Naive thymus-derived CD8-positive, alpha-beta T cell (primary cell): ENCODE measurements at regions not wholly inside any gene's neighbourhood (a gene's known extent, or its start where the extent isn't known, plus 50 kb on each side); places are given as distances from the start of the nearest gene placed in this dataset.
"Not testable (repeated sequence)": the region's sequence is repeated elsewhere in the genome, so short reads cannot be mapped to it uniquely, and the experiment has no call there.

Experiments
- ATAC-seq, 2 donors: fragments of 150-1000 bp; cut with Tn5 transposase in 1 of 2; sonication (Bioruptor Pico), chemical (Tn5 transposase) in 1 of 2; 1 replicate in 1 of 2; 2 replicates in 1 of 2; pipeline ENCODE4 v1.10.0; 2021; ENCODE audit warnings: mild to moderate bottlenecking in 2 of 2, moderate library complexity in 2 of 2
- POLR2A ChIA-PET: fragments of 350-600 bp; sonication (Branson Sonifier 250); formaldehyde crosslinking; loops from one replicate; lab custom pipeline; 2021; ENCODE audit warnings: antibody characterized with exemption; lab: Charles Lee
- DNase-seq, 10 donors: peaks; one replicate each; pipeline versions ENCODE4 v3.0.0 to v3.0.0-alpha.2; 2020 to 2022
- H3K27ac Mint-ChIP-seq, 10 donors: one replicate each; pipeline ENCODE4 v1.8.0; 2020 to 2022; ENCODE audit warnings: mild to moderate bottlenecking in 10 of 10, mixed read lengths in 10 of 10, moderate library complexity in 4 of 10, inconsistent platforms in 1 of 10
- H3K27me3 Mint-ChIP-seq, 5 donors: one replicate each; pipeline ENCODE4 v1.8.0; 2021 to 2022; ENCODE audit warnings: mixed read lengths in 5 of 5
- H3K36me3 Mint-ChIP-seq, 3 donors: one replicate each; pipeline ENCODE4 v1.8.0; 2020 to 2022; ENCODE audit warnings: mixed read lengths in 3 of 3, mild to moderate bottlenecking in 2 of 3, inconsistent platforms in 1 of 3
- H3K4me1 Mint-ChIP-seq, 4 donors: one replicate each; pipeline ENCODE4 v1.8.0; 2021 to 2022; ENCODE audit warnings: mixed read lengths in 4 of 4
- H3K4me3 Mint-ChIP-seq, 10 donors: one replicate each; pipeline ENCODE4 v1.8.0; 2020 to 2022; ENCODE audit warnings: mild to moderate bottlenecking in 10 of 10, mixed read lengths in 10 of 10, moderate library complexity in 6 of 10, inconsistent platforms in 1 of 10
- H3K9me3 Mint-ChIP-seq, 9 donors: one replicate each; pipeline ENCODE4 v1.8.0; 2020 to 2022; ENCODE audit warnings: mixed read lengths in 9 of 9, mild to moderate bottlenecking in 3 of 9, inconsistent platforms in 1 of 9, moderate library complexity in 1 of 9

- POLR2A ChIA-PET = no interaction called here
- ATAC-seq (no peak), DNase-seq (no peak)
- no peaks in the 10 kb centered on the region for H3K36me3 Mint-ChIP-seq
- H3K4me1 Mint-ChIP-seq = peaks cover 4 to 15% (median 5%) of the 10 kb centered on the region in 4 donors
- H3K27me3 Mint-ChIP-seq = peaks cover 0 to 6% (median 0%) of the 10 kb centered on the region in 5 donors
- H3K4me3 Mint-ChIP-seq = no peak overlapping the region
- H3K9me3 Mint-ChIP-seq = no peaks in the 10 kb centered on the region
- no peak overlapping the region for H3K27ac Mint-ChIP-seq
Measured at GRCh38 chr20:40892642-40893041, 136.0 kb upstream of the TOP1 start.

- ATAC-seq = no peak
- DNase-seq = no peak
- H3K27ac Mint-ChIP-seq = no peak overlapping the region
- H3K36me3 Mint-ChIP-seq = no peaks in the 10 kb centered on the region
- H3K9me3 Mint-ChIP-seq = no peaks in the 10 kb centered on the region
- H3K4me3 Mint-ChIP-seq = no peak overlapping the region
- POLR2A ChIA-PET = no interaction called here
- peaks cover 4 to 15% (median 5%) of the 10 kb centered on the region in 4 donors for H3K4me1 Mint-ChIP-seq
- peaks cover 0 to 8% (median 0%) of the 10 kb centered on the region in 5 donors for H3K27me3 Mint-ChIP-seq
Measured at GRCh38 chr20:40893610-40894236, 134.9 kb upstream of the TOP1 start.

GRCh38 chr20:40894237-40894630, 134.4 kb upstream of the TOP1 start:
- no peak for DNase-seq
- Mint-ChIP-seq H3K9me3 (no peaks in the 10 kb centered on the region), H3K27ac (no peak overlapping the region), H3K36me3 (no peaks in the 10 kb centered on the region), H3K4me3 (no peak overlapping the region), H3K27me3 (peaks cover 0 to 8% (median 0%) of the 10 kb centered on the region in 5 donors), H3K4me1 (peaks cover under 1 to 10% (median 2%) of the 10 kb centered on the region in 4 donors)
- POLR2A ChIA-PET = no interaction called here
- ATAC-seq = no peak

- Mint-ChIP-seq H3K27ac (no peak overlapping the region), H3K27me3 (peaks cover 0 to 8% (median 0%) of the 10 kb centered on the region in 5 donors)
- POLR2A ChIA-PET = no interaction called here
Measured at GRCh38 chr20:40895182-40895581, 133.4 kb upstream of the TOP1 start.

GRCh38 chr20:40896814-40897700, 131.6 kb upstream of the TOP1 start:
- H3K9me3 Mint-ChIP-seq = no peaks in the 10 kb centered on the region
- no peaks in the 10 kb centered on the region for H3K36me3 Mint-ChIP-seq
- peaks cover 0 to 2% (median 0%) of the 10 kb centered on the region in 4 donors for H3K4me1 Mint-ChIP-seq
- H3K4me3 Mint-ChIP-seq = no peak overlapping the region
- no peak for DNase-seq
- no peak overlapping the region for H3K27ac Mint-ChIP-seq
- ATAC-seq = no peak
- POLR2A ChIA-PET = interaction anchor here (0.5 kb wide), 1 partner anchor 764 kb away, joined by 3 read pairs; no protein-coding TSS in a partner anchor
- peaks cover 0 to 8% (median 0%) of the 10 kb centered on the region in 5 donors for H3K27me3 Mint-ChIP-seq

More at GRCh38 chr20:40895182-40895581, 133.4 kb upstream of the TOP1 start:
- peaks cover 0 to under 1% (median 0%) of the 10 kb centered on the region in 4 donors for H3K4me1 Mint-ChIP-seq
- no peaks in the 10 kb centered on the region for H3K36me3 Mint-ChIP-seq
- H3K9me3 Mint-ChIP-seq = no peaks in the 10 kb centered on the region
- no peak overlapping the region for H3K4me3 Mint-ChIP-seq
- no peak for DNase-seq
- no peak for ATAC-seq

GRCh38 chr20:40899344-40899743, 129.3 kb upstream of the TOP1 start:
- Mint-ChIP-seq H3K4me1 (peaks cover 0 to 3% (median 0%) of the 10 kb centered on the region in 4 donors), H3K27ac (no peak overlapping the region), H3K9me3 (peaks cover 0 to 2% (median 0%) of the 10 kb centered on the region in 9 donors), H3K36me3 (no peaks in the 10 kb centered on the region), H3K27me3 (peaks cover 0 to 12% (median 0%) of the 10 kb centered on the region in 5 donors), H3K4me3 (no peak overlapping the region)
- DNase-seq (no peak), ATAC-seq (no peak)
- POLR2A ChIA-PET = no interaction called here

- peaks cover 0 to 3% (median 0%) of the 10 kb centered on the region in 4 donors for H3K4me1 Mint-ChIP-seq
- POLR2A ChIA-PET = no interaction called here
- no peak for ATAC-seq
- no peak overlapping the region for H3K4me3 Mint-ChIP-seq
- DNase-seq = no peak
- peaks cover 0 to 10% (median 0%) of the 10 kb centered on the region in 5 donors for H3K27me3 Mint-ChIP-seq
- H3K27ac Mint-ChIP-seq = no peak overlapping the region
- peaks cover 0 to 2% (median 0%) of the 10 kb centered on the region in 9 donors for H3K9me3 Mint-ChIP-seq
- H3K36me3 Mint-ChIP-seq = no peaks in the 10 kb centered on the region
Measured at GRCh38 chr20:40900666-40901215, 127.9 kb upstream of the TOP1 start.

GRCh38 chr20:40902661-40903060, 126.0 kb upstream of the TOP1 start:
- Mint-ChIP-seq H3K36me3 (peaks cover 0 to 5% (median 2%) of the 10 kb centered on the region in 3 donors), H3K27me3 (peaks cover 0 to 20% (median 5%) of the 10 kb centered on the region in 5 donors)
- POLR2A ChIA-PET = no interaction called here

GRCh38 chr20:40908309-40908708, 120.3 kb upstream of the TOP1 start:
- Mint-ChIP-seq H3K27ac (no peak overlapping the region), H3K27me3 (peaks cover 3 to 28% (median 13%) of the 10 kb centered on the region in 5 donors), H3K9me3 (peaks cover 0 to 10% (median 6%) of the 10 kb centered on the region in 9 donors), H3K4me1 (peaks cover 4 to 6% (median 4%) of the 10 kb centered on the region in 4 donors), H3K36me3 (peaks cover 0 to 5% (median 2%) of the 10 kb centered on the region in 3 donors), H3K4me3 (no peak overlapping the region)
- ATAC-seq (no peak), DNase-seq (no peak)
- POLR2A ChIA-PET = no interaction called here

More at GRCh38 chr20:40902661-40903060, 126.0 kb upstream of the TOP1 start:
- peaks cover 0 to 3% (median 0%) of the 10 kb centered on the region in 4 donors for H3K4me1 Mint-ChIP-seq
- H3K4me3 Mint-ChIP-seq = no peak overlapping the region
- H3K9me3 Mint-ChIP-seq = peaks cover 0 to 10% (median 3%) of the 10 kb centered on the region in 9 donors
- H3K27ac Mint-ChIP-seq = no peak overlapping the region
- no peak for ATAC-seq
- no peak for DNase-seq

- peak overlapping the region in 2 of 10 donors; percentile 12 to 47 for H3K27ac Mint-ChIP-seq
- H3K27me3 Mint-ChIP-seq = peaks cover 3 to 25% (median 13%) of the 10 kb centered on the region in 5 donors
- DNase-seq, ATAC-seq, POLR2A ChIA-PET, H3K4me1 Mint-ChIP-seq, H3K36me3 Mint-ChIP-seq: not testable (repeated sequence)
- H3K4me3 Mint-ChIP-seq = peak overlapping the region in 7 of 10 donors; percentile 2 to 48 (median 38)
- H3K9me3 Mint-ChIP-seq = peaks cover 0 to 10% (median 5%) of the 10 kb centered on the region in 9 donors
Measured at GRCh38 chr20:40909489-40909888, 119.1 kb upstream of the TOP1 start.

GRCh38 chr20:40910436-40910835, 118.2 kb upstream of the TOP1 start:
- ATAC-seq, DNase-seq, H3K36me3 Mint-ChIP-seq, H3K4me3 Mint-ChIP-seq, H3K4me1 Mint-ChIP-seq, H3K27ac Mint-ChIP-seq, POLR2A ChIA-PET: not testable (repeated sequence)
- H3K9me3 Mint-ChIP-seq = peaks cover 0 to 10% (median 5%) of the 10 kb centered on the region in 9 donors
- H3K27me3 Mint-ChIP-seq = peaks cover 3 to 25% (median 13%) of the 10 kb centered on the region in 5 donors

GRCh38 chr20:40911152-40911551, 117.5 kb upstream of the TOP1 start:
- H3K4me1 Mint-ChIP-seq, H3K27ac Mint-ChIP-seq, H3K36me3 Mint-ChIP-seq, DNase-seq, H3K9me3 Mint-ChIP-seq, H3K4me3 Mint-ChIP-seq, ATAC-seq, POLR2A ChIA-PET: not testable (repeated sequence)
- peaks cover 3 to 24% (median 13%) of the 10 kb centered on the region in 5 donors for H3K27me3 Mint-ChIP-seq
